ENCODE measurements at regions not wholly inside any gene's neighbourhood (a gene's known extent, or its start where the extent isn't known, plus 50 kb on each side); places are given as distances from the start of the nearest gene placed in this dataset.

GRCh38 chr4:170888660-170889059 lies 798.9 kb upstream of the AADAT start:
- no peak for FAIRE-seq
- TF ChIP-seq EZH2 (IDR thresholded peaks at IDR 0.05; ENCODE audit: borderline replicate concordance, low read depth, low read length, severe bottlenecking) = no peak
- no peak for TF ChIP-seq GATA2 (IDR thresholded peaks at IDR 0.05; ENCODE audit: insufficient read depth, insufficient read length, low read depth, low read length)
- TF ChIP-seq JUN (IDR thresholded peaks at IDR 0.05; ENCODE audit: borderline replicate concordance, insufficient read depth, insufficient read length, low read depth) = no peak

GRCh38 chr4:170887396-170887795 lies 797.6 kb upstream of the AADAT start:
- no peaks in the 10 kb centered on the region for H4K20me1 ChIP-seq (replicated peaks; ENCODE audit: control insufficient read depth, extremely low read depth, insufficient read depth, low read length)
- no peaks in the 10 kb centered on the region for H3K9me1 ChIP-seq (replicated peaks; ENCODE audit: control insufficient read depth, extremely low read depth, insufficient read depth, low read length)
- TF ChIP-seq CTCF (IDR thresholded peaks at IDR 0.05; ENCODE audit: extremely low read depth in 1 of 2, insufficient read depth in 1 of 2, low read depth in 1 of 2, low read length in 2 of 2) (no peak), MYC (IDR thresholded peaks at IDR 0.05; ENCODE audit: low read depth, low read length) (no peak), EZH2 (IDR thresholded peaks at IDR 0.05; ENCODE audit: borderline replicate concordance, low read depth, low read length, severe bottlenecking) (no peak), JUN (IDR thresholded peaks at IDR 0.05; ENCODE audit: borderline replicate concordance, insufficient read depth, insufficient read length, low read depth) (no peak), POLR2AphosphoS5 (IDR thresholded peaks at IDR 0.05; ENCODE audit: insufficient read depth, low read depth, low read length) (no peak), POLR2A (IDR thresholded peaks at IDR 0.05; ENCODE audit: low read depth, low read length) (no peak), GATA2 (IDR thresholded peaks at IDR 0.05; ENCODE audit: insufficient read depth, insufficient read length, low read depth, low read length) (no peak), FOS (IDR thresholded peaks at IDR 0.05; ENCODE audit: borderline replicate concordance, insufficient read depth, low read length) (no peak)
- TF ChIP-seq, protein P1, sequence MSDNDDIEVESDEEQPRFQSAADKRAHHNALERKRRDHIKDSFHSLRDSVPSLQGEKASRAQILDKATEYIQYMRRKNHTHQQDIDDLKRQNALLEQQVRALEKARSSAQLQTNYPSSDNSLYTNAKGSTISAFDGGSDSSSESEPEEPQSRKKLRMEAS (IDR thresholded peaks at IDR 0.05; ENCODE audit: insufficient read depth, insufficient read length) = no peak
- no peak for DNase-seq (ENCODE audit: low read depth, low spot score)
- no peak for FAIRE-seq
- no peaks in the 10 kb centered on the region for H3K27me3 ChIP-seq (ENCODE audit: control insufficient read depth in 2 of 2, insufficient read depth in 2 of 2, low read length in 2 of 2)
- H3K27ac ChIP-seq (ENCODE audit: insufficient read depth, low read depth, low read length) = no peak overlapping the region
- H3K4me2 ChIP-seq (ENCODE audit: insufficient read depth, low read length) = no peak overlapping the region
- no TSS peak for BruUV-seq (replicated peaks)
- POLR2A ChIA-PET = no interaction called here
- dilution Hi-C loops (cut with MboI; ENCODE audit: extremely low pct_ligation_motif_present, low sequenced_read_pairs) = no loop called here
- H3K9ac ChIP-seq (replicated peaks; ENCODE audit: extremely low read depth, insufficient read depth, low read length) = no peak overlapping the region
- H3K4me1 ChIP-seq (ENCODE audit: control insufficient read depth, extremely low read depth, insufficient read depth, low read length) = no peaks in the 10 kb centered on the region
- CTCF ChIA-PET = no interaction called here
- no peaks in the 10 kb centered on the region for H3K79me2 ChIP-seq (ENCODE audit: control insufficient read depth, insufficient read depth, low read length)
- H3K4me3 ChIP-seq (replicated peaks in 1 of 3; ENCODE audit: insufficient read depth in 1 of 3, low read depth in 1 of 3, low read length in 3 of 3) = no peak overlapping the region
- no peak overlapping the region for H2AFZ ChIP-seq (ENCODE audit: low read depth, low read length)
- peaks cover 2% of the 10 kb centered on the region for H3K9me3 ChIP-seq (replicated peaks; ENCODE audit: control insufficient read depth, insufficient read depth, low read length)
- no peaks in the 10 kb centered on the region for H3K36me3 ChIP-seq (ENCODE audit: control insufficient read depth in 2 of 2, extremely low read depth in 1 of 2, insufficient read depth in 2 of 2, low read length in 2 of 2)
- intact Hi-C loops (cut with micrococcal nuclease) = no loop called here

More at GRCh38 chr4:170888660-170889059, 798.9 kb upstream of the AADAT start:
- no peak overlapping the region for H3K27ac ChIP-seq (ENCODE audit: insufficient read depth, low read depth, low read length)
- no peaks in the 10 kb centered on the region for H3K9me1 ChIP-seq (replicated peaks; ENCODE audit: control insufficient read depth, extremely low read depth, insufficient read depth, low read length)
- H3K36me3 ChIP-seq (ENCODE audit: control insufficient read depth in 2 of 2, extremely low read depth in 1 of 2, insufficient read depth in 2 of 2, low read length in 2 of 2) = no peaks in the 10 kb centered on the region
- H3K79me2 ChIP-seq (ENCODE audit: control insufficient read depth, insufficient read depth, low read length) = no peaks in the 10 kb centered on the region
- no peaks in the 10 kb centered on the region for H3K4me1 ChIP-seq (ENCODE audit: control insufficient read depth, extremely low read depth, insufficient read depth, low read length)
- no peak overlapping the region for H3K4me3 ChIP-seq (replicated peaks in 1 of 3; ENCODE audit: insufficient read depth in 1 of 3, low read depth in 1 of 3, low read length in 3 of 3)
- H3K27me3 ChIP-seq (ENCODE audit: control insufficient read depth in 2 of 2, insufficient read depth in 2 of 2, low read length in 2 of 2) = no peaks in the 10 kb centered on the region
- H3K4me2 ChIP-seq (ENCODE audit: insufficient read depth, low read length) = no peak overlapping the region
- H3K9me3 ChIP-seq (replicated peaks; ENCODE audit: control insufficient read depth, insufficient read depth, low read length) = no peaks in the 10 kb centered on the region
- BruUV-seq (replicated peaks) = no TSS peak
- ChIA-PET CTCF (no interaction called here), POLR2A (no interaction called here)
- intact Hi-C loops (cut with micrococcal nuclease) (no loop called here), dilution Hi-C loops (cut with MboI; ENCODE audit: extremely low pct_ligation_motif_present, low sequenced_read_pairs) (no loop called here)
- no peak for DNase-seq (ENCODE audit: low read depth, low spot score)
- no peak overlapping the region for H3K9ac ChIP-seq (replicated peaks; ENCODE audit: extremely low read depth, insufficient read depth, low read length)
- no peak overlapping the region for H2AFZ ChIP-seq (ENCODE audit: low read depth, low read length)
- no peaks in the 10 kb centered on the region for H4K20me1 ChIP-seq (replicated peaks; ENCODE audit: control insufficient read depth, extremely low read depth, insufficient read depth, low read length)
